GM10248 (cell line): ENCODE measurements at regions not wholly inside any gene's neighbourhood (a gene's known extent, or its start where the extent isn't known, plus 50 kb on each side); places are given as distances from the start of the nearest gene placed in this dataset.

Source experiments
- CTCF ChIA-PET: fragments of 300-600 bp; sonication (Branson Sonifier 250); formaldehyde crosslinking; extraction: SDS; loops from one replicate; lab custom pipeline; 2021; ENCODE audit warnings: antibody characterized with exemption; lab: Yijun Ruan, JAX
- POLR2A ChIA-PET: fragments of 350-650 bp; sonication (Branson Sonifier 250); formaldehyde crosslinking; extraction: SDS; loops from one replicate; lab custom pipeline; 2020; ENCODE audit warnings: antibody characterized with exemption; lab: Yijun Ruan, JAX
- DNase-seq: peaks from one replicate; pipeline ENCODE4 v3.0.0; 2012; ENCODE audit errors: extremely low spot score
- TF ChIP-seq, protein P1 (sequence below): IDR thresholded peaks from 2 replicates; pipeline ENCODE4 v1.5.1; 2012; ENCODE audit warnings: mild to moderate bottlenecking, low read depth; ENCODE audit errors: extremely low read depth, missing control alignments, control extremely low read depth

DNA sequence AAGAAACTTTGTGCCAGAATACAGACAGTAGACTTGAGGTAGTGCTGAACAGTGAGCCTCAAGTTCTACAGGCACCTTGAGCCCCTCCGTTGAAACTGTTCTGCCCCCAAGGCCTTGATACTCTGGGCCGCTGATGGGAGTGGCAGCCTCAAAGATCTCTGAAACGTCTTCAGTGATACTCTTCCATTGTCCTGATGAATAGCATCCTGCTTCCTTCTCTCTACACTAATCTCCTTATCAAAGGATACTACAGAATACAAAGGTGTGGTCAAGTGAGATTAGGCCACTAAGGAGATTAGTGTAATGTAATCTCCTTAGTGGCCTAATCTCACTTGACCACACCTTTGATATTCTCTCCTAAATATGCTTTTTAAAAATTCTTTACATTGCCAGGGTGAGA is 419.8 kb upstream of the SEL1L start:
- TF ChIP-seq, protein P1, sequence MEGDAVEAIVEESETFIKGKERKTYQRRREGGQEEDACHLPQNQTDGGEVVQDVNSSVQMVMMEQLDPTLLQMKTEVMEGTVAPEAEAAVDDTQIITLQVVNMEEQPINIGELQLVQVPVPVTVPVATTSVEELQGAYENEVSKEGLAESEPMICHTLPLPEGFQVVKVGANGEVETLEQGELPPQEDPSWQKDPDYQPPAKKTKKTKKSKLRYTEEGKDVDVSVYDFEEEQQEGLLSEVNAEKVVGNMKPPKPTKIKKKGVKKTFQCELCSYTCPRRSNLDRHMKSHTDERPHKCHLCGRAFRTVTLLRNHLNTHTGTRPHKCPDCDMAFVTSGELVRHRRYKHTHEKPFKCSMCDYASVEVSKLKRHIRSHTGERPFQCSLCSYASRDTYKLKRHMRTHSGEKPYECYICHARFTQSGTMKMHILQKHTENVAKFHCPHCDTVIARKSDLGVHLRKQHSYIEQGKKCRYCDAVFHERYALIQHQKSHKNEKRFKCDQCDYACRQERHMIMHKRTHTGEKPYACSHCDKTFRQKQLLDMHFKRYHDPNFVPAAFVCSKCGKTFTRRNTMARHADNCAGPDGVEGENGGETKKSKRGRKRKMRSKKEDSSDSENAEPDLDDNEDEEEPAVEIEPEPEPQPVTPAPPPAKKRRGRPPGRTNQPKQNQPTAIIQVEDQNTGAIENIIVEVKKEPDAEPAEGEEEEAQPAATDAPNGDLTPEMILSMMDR, result no peak
- DNase-seq, result no peak
- ChIA-PET CTCF (no interaction called here), POLR2A (no interaction called here)

DNA sequence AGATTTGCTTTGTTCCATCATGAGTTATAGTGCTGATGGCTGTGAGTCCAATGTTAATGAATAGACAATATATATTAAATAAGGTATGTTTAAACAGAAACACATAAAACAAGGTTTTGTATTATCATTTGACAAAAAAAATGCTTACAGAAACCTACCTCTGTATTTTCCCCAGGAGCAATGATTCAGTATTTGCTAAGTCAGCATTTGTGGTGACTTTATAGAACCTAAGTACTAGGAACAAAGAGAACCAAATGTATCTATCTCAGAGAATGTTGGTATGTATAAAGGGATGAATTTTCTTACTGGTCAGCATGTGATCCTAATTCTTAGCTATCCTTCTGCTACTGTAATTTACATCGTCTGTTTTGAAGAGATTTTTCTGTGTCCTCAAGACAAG is 421.5 kb upstream of the SEL1L start:
- CTCF ChIA-PET, result no interaction called here
- DNase-seq, result no peak
- POLR2A ChIA-PET, result no interaction called here
- TF ChIP-seq, protein P1, result no peak

DNA sequence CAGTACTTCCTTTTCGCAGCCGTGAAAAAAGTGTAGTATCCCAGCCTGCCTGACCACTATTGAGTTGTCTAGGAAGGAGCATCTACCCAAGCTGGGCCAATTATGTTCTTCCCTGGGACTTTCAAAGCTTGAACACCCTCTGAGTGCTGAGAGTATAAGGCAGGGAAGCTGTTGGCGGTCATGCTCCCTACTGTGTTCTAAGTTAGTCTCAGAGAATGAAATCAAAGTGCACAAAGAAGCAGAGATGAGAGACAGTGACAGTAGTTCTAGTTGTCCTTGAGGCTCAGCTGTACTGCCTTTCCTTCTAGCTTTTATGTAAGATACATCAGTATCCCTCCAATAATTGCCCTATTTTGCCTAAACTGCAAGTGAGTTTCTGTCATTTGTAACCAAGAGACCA is 427.1 kb upstream of the SEL1L start:
- no peak for DNase-seq
- TF ChIP-seq, protein P1, result no peak
- ChIA-PET POLR2A (no interaction called here), CTCF (interaction anchor here (1.9 to 3.1 kb wide), 2 partner anchors 11 to 30 kb away, joined by 10 to 16 read pairs; no protein-coding TSS in a partner anchor)

DNA sequence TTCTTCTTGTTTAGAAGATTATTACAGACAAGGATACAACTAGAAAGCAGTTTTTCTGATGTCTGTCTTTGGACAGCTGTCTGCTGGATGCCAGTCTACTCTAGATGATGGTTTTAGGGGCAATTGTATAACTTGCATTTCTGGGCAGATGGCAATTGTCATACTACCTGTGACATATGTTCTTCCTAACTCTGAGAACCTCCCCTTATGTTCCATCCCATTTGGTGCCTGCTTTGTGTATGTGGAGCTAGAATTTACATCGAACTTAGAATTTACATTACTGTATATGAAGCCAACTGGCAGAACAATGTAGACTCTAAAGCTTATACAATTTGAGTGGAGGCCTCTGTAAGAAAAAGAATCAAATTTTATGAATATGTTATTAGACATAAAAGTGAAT is 430.2 kb upstream of the SEL1L start:
- TF ChIP-seq, protein P1, result no peak
- ChIA-PET CTCF (interaction anchor here (1.3 kb wide), 1 partner anchor 27 kb away, joined by 3 read pairs; no protein-coding TSS in a partner anchor), POLR2A (no interaction called here)
- DNase-seq, result no peak

DNA sequence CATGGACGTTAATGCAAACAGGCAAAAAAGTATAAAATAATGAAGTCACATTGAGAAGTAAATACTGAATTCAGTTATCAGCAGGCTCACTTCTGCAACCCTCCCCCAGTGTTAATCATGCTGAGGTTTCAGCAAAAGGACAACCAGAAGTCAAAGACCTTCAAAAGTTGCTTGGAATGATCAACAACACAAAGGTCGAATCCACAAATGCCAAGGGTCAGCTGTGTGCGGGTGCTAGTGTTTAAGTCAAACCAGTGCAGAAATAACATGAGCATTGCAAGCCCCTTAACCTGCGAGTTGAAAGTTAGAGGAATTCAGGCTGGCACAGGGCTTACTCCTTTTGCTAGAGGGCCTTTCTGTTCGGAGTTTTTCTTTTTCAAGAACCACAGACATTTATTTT is 436.7 kb upstream of the SEL1L start:
- DNase-seq, result no peak
- ChIA-PET CTCF (interaction anchor here (3.7 kb wide), 1 partner anchor 9 kb away, joined by 16 read pairs; no protein-coding TSS in a partner anchor), POLR2A (no interaction called here)
- TF ChIP-seq, protein P1, result no peak

DNA sequence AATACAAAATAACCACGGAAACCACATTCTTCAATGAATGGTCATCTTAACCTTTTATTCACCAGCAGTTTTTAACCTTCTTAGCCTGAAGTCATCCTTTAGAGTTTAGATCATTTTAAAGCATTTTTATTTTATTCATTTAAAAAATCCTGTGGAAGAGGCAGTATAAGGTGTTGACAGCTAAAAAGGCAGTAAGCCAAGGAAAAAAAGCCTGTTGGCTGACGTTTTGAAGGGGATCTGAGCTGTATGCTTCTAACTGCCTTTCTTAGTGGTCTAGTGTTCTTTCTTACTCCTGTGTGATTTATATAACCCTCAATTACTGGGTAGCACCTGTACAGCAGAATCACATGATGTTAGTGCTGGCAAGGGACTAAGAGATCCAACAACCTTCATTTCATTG is 438.3 kb upstream of the SEL1L start:
- TF ChIP-seq, protein P1, result no peak
- ChIA-PET CTCF (interaction anchor here (1.4 to 3.7 kb wide), 3 partner anchors 10 to 18 kb away, joined by 5 to 16 read pairs (median 11); no protein-coding TSS in a partner anchor), POLR2A (no interaction called here)
- no peak for DNase-seq
